ENCODE measurements at regions not wholly inside any gene's neighbourhood (a gene's known extent, or its start where the extent isn't known, plus 50 kb on each side); places are given as distances from the start of the nearest gene placed in this dataset.

- Mint-ChIP-seq H3K9me3 (no peaks in the 10 kb centered on the region), H3K4me1 (no peaks in the 10 kb centered on the region), H3K27me3 (ENCODE audit: low read depth in 2 of 2) (peaks cover 4 to 7% of the 10 kb centered on the region in 2 donors), H3K36me3 (peaks cover 4% of the 10 kb centered on the region), H3K4me3 (no peak overlapping the region), H3K27ac (no peak overlapping the region)
- no peak overlapping the region for H3K27ac ChIP-seq (ENCODE audit: low read length)
- ATAC-seq, result no peak
- intact Hi-C loops (cut with micrococcal nuclease), result no loop called here
- no peaks in the 10 kb centered on the region for H3K27me3 ChIP-seq (ENCODE audit: control insufficient read depth, insufficient read depth, low read length)
- no peak overlapping the region for H3K4me3 ChIP-seq (ENCODE audit: low read length)
- H3K9me3 ChIP-seq (ENCODE audit: control insufficient read depth, insufficient read depth, low read length), result no peaks in the 10 kb centered on the region
- H3K4me1 ChIP-seq (ENCODE audit: control insufficient read depth, insufficient read depth, low read length), result no peaks in the 10 kb centered on the region
- no peaks in the 10 kb centered on the region for H3K36me3 ChIP-seq (ENCODE audit: control insufficient read depth, insufficient read depth, low read length)
- no peak for DNase-seq
- TF ChIP-seq CTCF (IDR thresholded peaks at IDR 0.05), result no peak
Measured at GRCh38 chr6:105561486-105561885, 158.6 kb upstream of the PREP start.

GRCh38 chr6:105560611-105561066 lies 157.8 kb upstream of the PREP start:
- DNase-seq (no peak), ATAC-seq (no peak)
- Histone ChIP-seq H3K9me3 (ENCODE audit: control insufficient read depth, insufficient read depth, low read length) (no peaks in the 10 kb centered on the region), H3K4me1 (ENCODE audit: control insufficient read depth, insufficient read depth, low read length) (no peaks in the 10 kb centered on the region), H3K36me3 (ENCODE audit: control insufficient read depth, insufficient read depth, low read length) (no peaks in the 10 kb centered on the region), H3K27ac (ENCODE audit: low read length) (no peak overlapping the region), H3K4me3 (ENCODE audit: low read length) (no peak overlapping the region), H3K27me3 (ENCODE audit: control insufficient read depth, insufficient read depth, low read length) (no peaks in the 10 kb centered on the region)
- H3K4me1 Mint-ChIP-seq, result no peaks in the 10 kb centered on the region
- no peaks in the 10 kb centered on the region for H3K9me3 Mint-ChIP-seq
- H3K27ac Mint-ChIP-seq, result no peak overlapping the region
- no peak overlapping the region for H3K4me3 Mint-ChIP-seq
- intact Hi-C loops (cut with micrococcal nuclease), result no loop called here
- peaks cover 7 to 11% of the 10 kb centered on the region in 2 donors for H3K27me3 Mint-ChIP-seq (ENCODE audit: low read depth in 2 of 2)
- 65% methylated on average over 2 of the region's 2 CpGs for WGBS (ENCODE audit: insufficient coverage)
- H3K36me3 Mint-ChIP-seq, result peaks cover 11% of the 10 kb centered on the region
- TF ChIP-seq CTCF (IDR thresholded peaks at IDR 0.05), result no peak

- Mint-ChIP-seq H3K27ac (no peak overlapping the region), H3K4me1 (no peaks in the 10 kb centered on the region), H3K36me3 (peaks cover 11% of the 10 kb centered on the region), H3K4me3 (no peak overlapping the region), H3K9me3 (no peaks in the 10 kb centered on the region), H3K27me3 (ENCODE audit: low read depth in 2 of 2) (peaks cover 7 to 15% of the 10 kb centered on the region in 2 donors)
- Histone ChIP-seq H3K27ac (ENCODE audit: low read length) (no peak overlapping the region), H3K36me3 (ENCODE audit: control insufficient read depth, insufficient read depth, low read length) (no peaks in the 10 kb centered on the region), H3K4me3 (ENCODE audit: low read length) (no peak overlapping the region), H3K27me3 (ENCODE audit: control insufficient read depth, insufficient read depth, low read length) (no peaks in the 10 kb centered on the region), H3K9me3 (ENCODE audit: control insufficient read depth, insufficient read depth, low read length) (no peaks in the 10 kb centered on the region), H3K4me1 (ENCODE audit: control insufficient read depth, insufficient read depth, low read length) (no peaks in the 10 kb centered on the region)
- DNase-seq, result no peak
- no peak for TF ChIP-seq CTCF (IDR thresholded peaks at IDR 0.05)
- ATAC-seq, result no peak
- intact Hi-C loops (cut with micrococcal nuclease), result no loop called here
- WGBS (ENCODE audit: insufficient coverage), result 91% methylated on average over 4 of the region's 4 CpGs
Measured at GRCh38 chr6:105557291-105557690, 154.4 kb upstream of the PREP start.

GRCh38 chr6:105553171-105553570 lies 150.3 kb upstream of the PREP start:
- H3K36me3 Mint-ChIP-seq, result peaks cover 11% of the 10 kb centered on the region
- no peak overlapping the region for H3K4me3 Mint-ChIP-seq
- no peaks in the 10 kb centered on the region for H3K9me3 Mint-ChIP-seq
- Histone ChIP-seq H3K27me3 (ENCODE audit: control insufficient read depth, insufficient read depth, low read length) (no peaks in the 10 kb centered on the region), H3K9me3 (ENCODE audit: control insufficient read depth, insufficient read depth, low read length) (no peaks in the 10 kb centered on the region), H3K4me1 (ENCODE audit: control insufficient read depth, insufficient read depth, low read length) (no peaks in the 10 kb centered on the region), H3K36me3 (ENCODE audit: control insufficient read depth, insufficient read depth, low read length) (no peaks in the 10 kb centered on the region), H3K27ac (ENCODE audit: low read length) (no peak overlapping the region), H3K4me3 (ENCODE audit: low read length) (no peak overlapping the region)
- ATAC-seq (no peak), DNase-seq (no peak)
- H3K27me3 Mint-ChIP-seq (ENCODE audit: low read depth in 2 of 2), result peaks cover 16 to 27% of the 10 kb centered on the region in 2 donors
- no peaks in the 10 kb centered on the region for H3K4me1 Mint-ChIP-seq
- WGBS (ENCODE audit: insufficient coverage), result 83% methylated on average over 6 of the region's 6 CpGs
- TF ChIP-seq CTCF (IDR thresholded peaks at IDR 0.05), result no peak
- H3K27ac Mint-ChIP-seq, result no peak overlapping the region
- intact Hi-C loops (cut with micrococcal nuclease), result no loop called here

All from natural killer cell (primary cell).